Activated naive CD4-positive, alpha-beta T cell treated with Interleukin-2 at 50 U/mL for 16 hours (primary cell): ENCODE measurements at regions not wholly inside any gene's neighbourhood (a gene's known extent, or its start where the extent isn't known, plus 50 kb on each side); places are given as distances from the start of the nearest gene placed in this dataset.

Experiments used
- DNase-seq: peaks from one replicate; pipeline ENCODE4 v3.0.0-alpha.2; 2020

- no peak for DNase-seq
Observed at GRCh38 chr2:235141411-235142128, 189.8 kb downstream of the SH3BP4 start.

GRCh38 chr2:235142601-235143000 is 190.8 kb downstream of the SH3BP4 start:
- DNase-seq: no peak

GRCh38 chr2:235143789-235144188 is 192.0 kb downstream of the SH3BP4 start:
- DNase-seq: no peak

GRCh38 chr2:235144291-235144690 is 192.5 kb downstream of the SH3BP4 start:
- DNase-seq: no peak

- DNase-seq: no peak
Observed at GRCh38 chr2:235146206-235146605, 194.4 kb downstream of the SH3BP4 start.

- DNase-seq: no peak
Observed at GRCh38 chr2:235146871-235147565, 195.2 kb downstream of the SH3BP4 start.

GRCh38 chr2:235148201-235149170 is 196.7 kb downstream of the SH3BP4 start:
- no peak for DNase-seq

- DNase-seq: no peak
Observed at GRCh38 chr2:235149240-235149659, 197.4 kb downstream of the SH3BP4 start.

DNA sequence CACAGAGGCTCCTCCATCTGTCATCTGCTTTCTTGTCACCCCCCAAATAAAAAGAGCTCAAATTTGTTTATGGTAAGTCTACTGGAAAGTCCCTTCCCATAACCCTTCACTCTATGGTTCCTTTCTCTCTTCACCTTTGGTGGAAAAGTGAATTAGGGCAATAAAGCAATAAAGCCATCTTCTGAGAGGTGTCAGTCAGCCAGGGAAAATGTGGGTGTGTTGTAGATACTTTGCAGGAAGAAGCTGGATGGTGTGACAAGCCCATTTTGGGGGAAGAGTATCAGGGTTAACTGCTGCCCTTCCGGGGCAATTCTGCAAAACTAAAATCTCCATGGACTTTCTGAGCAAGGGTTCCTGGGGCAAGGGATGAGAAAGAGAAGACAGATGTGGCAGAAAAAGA is 197.9 kb downstream of the SH3BP4 start:
- no peak for DNase-seq

DNA sequence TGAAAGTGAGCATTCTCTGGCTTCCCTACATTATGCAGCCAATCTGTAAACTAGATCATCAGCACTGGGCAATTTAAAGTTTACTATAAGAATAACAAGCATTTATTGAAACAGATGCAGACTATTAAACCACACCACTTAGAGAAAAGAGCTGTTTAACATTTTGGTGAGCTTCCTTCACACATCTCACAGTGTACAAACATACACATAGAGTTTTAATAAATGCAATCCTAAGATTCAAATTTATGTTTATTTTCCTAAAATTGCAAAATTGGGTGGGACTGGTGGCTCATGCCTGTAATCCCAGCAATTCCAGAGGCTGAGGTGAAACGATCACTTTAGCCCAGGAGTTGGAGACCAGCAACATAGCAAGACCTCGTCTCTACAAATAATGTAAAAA is 199.3 kb downstream of the SH3BP4 start:
- no peak for DNase-seq

DNA sequence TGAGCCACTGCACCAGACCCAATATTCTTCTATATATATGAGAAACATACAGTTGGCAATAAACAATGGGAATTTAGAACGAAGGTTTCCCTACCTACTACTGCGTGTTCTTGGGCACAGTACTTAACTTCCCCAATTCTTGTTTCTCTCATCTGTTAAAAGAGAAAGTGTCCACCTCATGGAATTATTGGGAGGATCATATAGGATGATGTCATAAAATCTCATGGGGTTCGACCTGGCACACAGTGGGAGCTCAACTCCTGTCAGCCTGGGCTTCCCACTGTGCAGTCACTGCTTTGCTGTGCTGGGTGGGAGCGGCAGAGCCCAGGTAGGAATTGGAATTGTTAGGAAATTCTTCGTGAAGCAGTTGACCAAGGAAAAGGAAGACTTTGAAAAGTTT is 203.3 kb downstream of the SH3BP4 start:
- DNase-seq: no peak

DNA sequence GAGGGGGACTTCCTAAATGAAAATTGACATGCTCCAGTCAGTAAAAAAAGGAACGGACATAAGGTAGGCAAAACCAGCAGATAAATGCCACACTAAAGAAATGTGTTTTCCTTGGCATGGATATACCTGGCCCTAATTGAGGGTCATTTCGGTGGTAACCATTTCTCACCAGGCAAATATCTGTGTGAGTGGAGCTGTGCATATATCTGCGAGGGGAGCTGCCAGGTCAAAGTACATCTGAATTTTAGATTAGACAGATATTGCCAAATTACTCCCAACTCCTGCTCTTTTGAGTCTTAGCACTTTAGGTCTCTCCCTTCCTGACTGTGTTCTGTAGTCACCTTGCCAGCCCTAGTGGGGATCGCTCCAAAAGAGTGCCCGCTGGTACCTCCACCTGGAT is 204.2 kb downstream of the SH3BP4 start:
- DNase-seq: no peak

- DNase-seq: no peak
Observed at GRCh38 chr2:235157746-235158482, 206.1 kb downstream of the SH3BP4 start.

GRCh38 chr2:235160281-235160810 is 208.5 kb downstream of the SH3BP4 start:
- no peak for DNase-seq

- no peak for DNase-seq
Observed at GRCh38 chr2:235161565-235161964, 209.7 kb downstream of the SH3BP4 start.

DNA sequence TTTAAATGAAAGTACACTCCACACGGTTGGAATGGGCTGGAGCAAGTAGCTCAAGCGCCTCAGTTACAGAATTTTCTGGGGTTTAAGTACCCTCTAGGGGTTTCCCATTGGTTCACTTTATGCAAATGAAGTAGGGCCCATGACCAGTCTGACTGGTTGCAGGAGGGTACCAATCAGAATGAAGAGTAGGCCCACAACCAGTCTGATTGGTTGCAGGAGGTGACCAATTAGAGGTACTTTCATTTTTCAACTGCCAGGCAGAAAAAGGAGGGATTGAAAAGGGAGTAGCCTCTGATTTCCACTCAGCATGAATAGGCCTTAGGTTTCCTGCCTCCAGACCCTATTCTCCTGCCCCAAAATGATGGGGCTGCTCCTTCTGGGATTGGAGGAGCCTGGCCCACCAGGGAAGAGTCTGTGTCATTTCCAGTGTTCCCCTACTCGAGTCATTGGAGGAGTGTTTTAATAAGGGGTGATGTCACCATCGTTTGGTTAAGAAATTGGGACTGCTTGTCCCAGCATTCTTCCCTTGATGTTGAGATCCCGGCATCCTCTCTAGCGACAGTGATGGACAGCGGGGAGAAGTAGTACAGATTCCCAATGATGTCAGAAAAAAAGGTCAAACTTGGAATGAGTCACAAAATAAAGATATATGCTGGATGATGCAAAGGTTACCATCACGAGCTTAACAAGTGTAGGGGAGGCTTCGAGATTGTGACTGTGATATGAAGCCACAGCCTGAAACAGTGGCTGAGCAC is 210.4 kb downstream of the SH3BP4 start:
- DNase-seq: no peak

DNA sequence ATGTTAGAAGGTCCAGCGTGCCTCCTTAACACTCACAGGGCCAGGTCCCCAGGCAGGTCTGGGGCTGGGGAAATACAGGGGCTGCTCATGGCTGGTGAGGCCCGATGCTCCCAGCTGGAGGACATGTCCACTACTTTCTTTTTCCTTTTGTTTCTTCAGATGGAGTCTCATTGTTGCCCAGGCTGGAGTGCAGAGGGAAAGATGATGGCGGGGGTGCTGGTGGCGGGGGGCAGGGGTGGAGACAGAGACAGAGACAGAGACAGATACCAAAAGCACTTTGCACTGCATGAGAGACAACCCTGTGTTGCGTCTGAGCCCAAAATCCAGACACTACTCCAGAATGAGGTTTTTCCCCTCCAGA is 211.0 kb downstream of the SH3BP4 start:
- no peak for DNase-seq

GRCh38 chr2:235165136-235165535 is 213.3 kb downstream of the SH3BP4 start:
- no peak for DNase-seq

DNA sequence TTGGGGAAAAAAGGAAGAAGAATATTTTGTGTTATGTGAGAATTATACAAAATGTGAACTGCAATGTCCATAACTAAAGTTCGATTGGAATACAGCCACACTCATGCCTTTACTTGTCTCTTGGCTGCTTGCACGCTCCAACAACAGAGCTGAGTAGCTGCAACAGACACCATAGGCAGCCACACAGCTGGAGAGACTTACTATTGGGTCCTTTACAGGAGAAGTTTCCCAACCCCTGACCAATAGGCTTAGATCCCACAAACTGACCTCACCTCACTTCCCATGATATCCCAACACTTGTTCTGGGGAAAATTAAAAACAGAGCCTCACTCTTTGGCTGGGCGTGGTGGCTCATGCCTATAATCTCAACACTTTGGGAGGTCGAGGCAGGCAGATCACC is 213.8 kb downstream of the SH3BP4 start:
- DNase-seq: no peak

GRCh38 chr2:235168174-235168979 is 216.6 kb downstream of the SH3BP4 start:
- no peak for DNase-seq

DNA sequence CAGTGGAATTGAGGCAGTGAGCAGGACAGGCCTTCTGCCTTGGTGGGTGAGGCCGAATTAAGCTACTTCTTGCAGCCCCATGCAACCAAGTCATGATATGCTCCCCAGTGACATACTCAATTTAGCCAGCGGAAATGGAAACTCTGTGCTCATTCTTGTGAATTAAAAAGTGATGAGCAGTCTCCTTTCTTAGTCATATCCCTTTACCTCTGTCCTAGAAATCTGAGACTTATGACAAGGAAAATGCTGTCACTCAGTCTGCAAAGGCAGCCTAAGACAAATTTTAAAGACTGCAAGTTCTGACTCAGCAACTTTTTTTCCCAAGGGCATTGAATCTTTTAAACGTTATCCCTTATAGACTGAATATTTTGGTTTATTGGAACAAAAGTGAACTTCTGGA is 218.2 kb downstream of the SH3BP4 start:
- no peak for DNase-seq
